Stimulated activated CD8-positive, alpha-beta memory T cell treated with anti-CD3 and anti-CD28 coated beads, Interleukin-15, amount 100 ng/mL, for 24 hours (primary cell): ENCODE measurements at regions not wholly inside any gene's neighbourhood (a gene's known extent, or its start where the extent isn't known, plus 50 kb on each side); places are given as distances from the start of the nearest gene placed in this dataset.
"Not testable (repeated sequence)": the region's sequence is repeated elsewhere in the genome, so short reads cannot be mapped to it uniquely, and the experiment has no call there.

Source experiments
- DNase-seq: peaks from one replicate; pipeline ENCODE4 v3.0.0-alpha.2; 2020; ENCODE audit warnings: low read depth

- no peak for DNase-seq
Measured at GRCh38 chrX:39406799-39407198, 605.5 kb downstream of the MID1IP1 start.

- DNase-seq = no peak
Measured at GRCh38 chrX:39409246-39409917, 608.1 kb downstream of the MID1IP1 start.

- no peak for DNase-seq
Measured at GRCh38 chrX:39414290-39414854, 613.1 kb downstream of the MID1IP1 start.

- no peak for DNase-seq
Measured at GRCh38 chrX:39416547-39417260, 615.4 kb downstream of the MID1IP1 start.

GRCh38 chrX:39418254-39418704 lies 617.0 kb downstream of the MID1IP1 start:
- no peak for DNase-seq

- no peak for DNase-seq
Measured at GRCh38 chrX:39418731-39419638, 617.7 kb downstream of the MID1IP1 start.

GRCh38 chrX:39421006-39421405 lies 619.7 kb downstream of the MID1IP1 start:
- no peak for DNase-seq

- no peak for DNase-seq
Measured at GRCh38 chrX:39425124-39425806, 624.0 kb downstream of the MID1IP1 start.

- no peak for DNase-seq
Measured at GRCh38 chrX:39426101-39426500, 624.8 kb downstream of the MID1IP1 start.

- no peak for DNase-seq
Measured at GRCh38 chrX:39427492-39427891, 626.2 kb downstream of the MID1IP1 start.

- no peak for DNase-seq
Measured at GRCh38 chrX:39427906-39428305, 626.6 kb downstream of the MID1IP1 start.

GRCh38 chrX:39430551-39430950 lies 629.3 kb downstream of the MID1IP1 start:
- no peak for DNase-seq

- no peak for DNase-seq
Measured at GRCh38 chrX:39431893-39432292, 630.6 kb downstream of the MID1IP1 start.

GRCh38 chrX:39434671-39435070 lies 633.4 kb downstream of the MID1IP1 start:
- not testable (repeated sequence) for DNase-seq

GRCh38 chrX:39436538-39436937 lies 635.3 kb downstream of the MID1IP1 start:
- DNase-seq = not testable (repeated sequence)

- DNase-seq = no peak
Measured at GRCh38 chrX:39437670-39438441, 636.6 kb downstream of the MID1IP1 start.

GRCh38 chrX:39438603-39439602 lies 637.6 kb downstream of the MID1IP1 start:
- DNase-seq = no peak

- no peak for DNase-seq
Measured at GRCh38 chrX:39439906-39440798, 638.9 kb downstream of the MID1IP1 start.
